Ishikawa (cell line): ENCODE measurements at regions not wholly inside any gene's neighbourhood (a gene's known extent, or its start where the extent isn't known, plus 50 kb on each side); places are given as distances from the start of the nearest gene placed in this dataset.

ENCODE experiments used
- CEBPB ChIP-seq: IDR thresholded peaks from 2 replicates; pipeline ENCODE4 v1.6.1; 2012
- CREB1 ChIP-seq: IDR thresholded peaks from 2 replicates; pipeline ENCODE4 v1.6.1; 2012; ENCODE audit warnings: low read depth
- EGR1 ChIP-seq: IDR thresholded peaks from 2 replicates; pipeline ENCODE4 v1.6.1; 2012
- EP300 ChIP-seq: IDR thresholded peaks from 2 replicates; pipeline ENCODE4 v1.6.1; 2012; ENCODE audit warnings: borderline replicate concordance
- FOXM1 ChIP-seq: IDR thresholded peaks from 2 replicates; pipeline ENCODE4 v1.6.1; 2012; ENCODE audit warnings: low read depth, borderline replicate concordance
- NFIC ChIP-seq: IDR thresholded peaks from 2 replicates; pipeline ENCODE4 v1.6.1; 2012
- RAD21 ChIP-seq: IDR thresholded peaks from 2 replicates; pipeline ENCODE4 v1.6.1; 2012; ENCODE audit warnings: low read depth
- TAF1 ChIP-seq: IDR thresholded peaks from 2 replicates; pipeline ENCODE4 v1.6.1; 2012; ENCODE audit warnings: low read depth, mild to moderate bottlenecking
- TCF12 ChIP-seq: IDR thresholded peaks from 2 replicates; pipeline ENCODE4 v1.6.1; 2012; ENCODE audit warnings: low read depth
- TEAD4 ChIP-seq: IDR thresholded peaks from 2 replicates; pipeline ENCODE4 v1.6.1; 2012
- USF1 ChIP-seq: IDR thresholded peaks from 2 replicates; pipeline ENCODE4 v1.6.1; 2012
- YY1 ChIP-seq: IDR thresholded peaks from 2 replicates; pipeline ENCODE4 v1.6.1; 2012; ENCODE audit warnings: low read depth
- ZBTB7A ChIP-seq: IDR thresholded peaks from 2 replicates; pipeline ENCODE4 v1.6.1; 2012; ENCODE audit warnings: low read depth
- TF ChIP-seq, protein P1 (sequence below): IDR thresholded peaks from 2 replicates; pipeline ENCODE4 v1.6.1; 2012; ENCODE audit warnings: low read depth, mild to moderate bottlenecking
- TF ChIP-seq, protein P2 (sequence below): IDR thresholded peaks from 2 replicates; pipeline ENCODE4 v1.6.1; 2012

DNA sequence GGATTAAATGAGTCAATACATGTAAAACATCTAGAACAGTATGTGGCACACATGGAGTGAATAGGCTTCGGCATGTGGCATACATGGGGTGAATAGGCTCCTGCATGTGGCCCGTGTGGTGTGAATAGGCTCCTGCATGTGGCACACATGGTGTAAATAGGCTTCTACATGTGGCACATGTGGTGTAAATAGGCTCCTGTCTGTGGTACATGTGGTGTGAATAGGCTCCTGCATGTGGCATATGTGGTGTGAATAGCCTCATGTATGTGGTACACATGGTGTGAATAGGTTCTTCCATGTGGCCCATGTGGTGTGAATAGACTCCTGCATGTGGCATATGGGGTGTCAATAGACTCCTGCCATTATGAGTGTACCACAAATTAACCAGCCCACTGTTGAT lies 219.1 kb upstream of the KIRREL3 start:
- no peak for TF ChIP-seq FOXM1
- no peak for TF ChIP-seq ZBTB7A
- TF ChIP-seq TEAD4, result no peak
- TF ChIP-seq NFIC, result no peak

- TF ChIP-seq ZBTB7A (no peak), TAF1 (no peak), USF1 (no peak), RAD21 (no peak), EGR1 (no peak), NFIC (no peak), YY1 (no peak), FOXM1 (no peak), TEAD4 (no peak), TCF12 (no peak), CEBPB (no peak), CREB1 (no peak), EP300 (no peak)
- TF ChIP-seq, protein P1, sequence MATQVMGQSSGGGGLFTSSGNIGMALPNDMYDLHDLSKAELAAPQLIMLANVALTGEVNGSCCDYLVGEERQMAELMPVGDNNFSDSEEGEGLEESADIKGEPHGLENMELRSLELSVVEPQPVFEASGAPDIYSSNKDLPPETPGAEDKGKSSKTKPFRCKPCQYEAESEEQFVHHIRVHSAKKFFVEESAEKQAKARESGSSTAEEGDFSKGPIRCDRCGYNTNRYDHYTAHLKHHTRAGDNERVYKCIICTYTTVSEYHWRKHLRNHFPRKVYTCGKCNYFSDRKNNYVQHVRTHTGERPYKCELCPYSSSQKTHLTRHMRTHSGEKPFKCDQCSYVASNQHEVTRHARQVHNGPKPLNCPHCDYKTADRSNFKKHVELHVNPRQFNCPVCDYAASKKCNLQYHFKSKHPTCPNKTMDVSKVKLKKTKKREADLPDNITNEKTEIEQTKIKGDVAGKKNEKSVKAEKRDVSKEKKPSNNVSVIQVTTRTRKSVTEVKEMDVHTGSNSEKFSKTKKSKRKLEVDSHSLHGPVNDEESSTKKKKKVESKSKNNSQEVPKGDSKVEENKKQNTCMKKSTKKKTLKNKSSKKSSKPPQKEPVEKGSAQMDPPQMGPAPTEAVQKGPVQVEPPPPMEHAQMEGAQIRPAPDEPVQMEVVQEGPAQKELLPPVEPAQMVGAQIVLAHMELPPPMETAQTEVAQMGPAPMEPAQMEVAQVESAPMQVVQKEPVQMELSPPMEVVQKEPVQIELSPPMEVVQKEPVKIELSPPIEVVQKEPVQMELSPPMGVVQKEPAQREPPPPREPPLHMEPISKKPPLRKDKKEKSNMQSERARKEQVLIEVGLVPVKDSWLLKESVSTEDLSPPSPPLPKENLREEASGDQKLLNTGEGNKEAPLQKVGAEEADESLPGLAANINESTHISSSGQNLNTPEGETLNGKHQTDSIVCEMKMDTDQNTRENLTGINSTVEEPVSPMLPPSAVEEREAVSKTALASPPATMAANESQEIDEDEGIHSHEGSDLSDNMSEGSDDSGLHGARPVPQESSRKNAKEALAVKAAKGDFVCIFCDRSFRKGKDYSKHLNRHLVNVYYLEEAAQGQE, result no peak
- TF ChIP-seq, protein P2, sequence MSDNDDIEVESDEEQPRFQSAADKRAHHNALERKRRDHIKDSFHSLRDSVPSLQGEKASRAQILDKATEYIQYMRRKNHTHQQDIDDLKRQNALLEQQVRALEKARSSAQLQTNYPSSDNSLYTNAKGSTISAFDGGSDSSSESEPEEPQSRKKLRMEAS, result no peak
Measured at GRCh38 chr11:127218275-127218608, 217.7 kb upstream of the KIRREL3 start.

DNA sequence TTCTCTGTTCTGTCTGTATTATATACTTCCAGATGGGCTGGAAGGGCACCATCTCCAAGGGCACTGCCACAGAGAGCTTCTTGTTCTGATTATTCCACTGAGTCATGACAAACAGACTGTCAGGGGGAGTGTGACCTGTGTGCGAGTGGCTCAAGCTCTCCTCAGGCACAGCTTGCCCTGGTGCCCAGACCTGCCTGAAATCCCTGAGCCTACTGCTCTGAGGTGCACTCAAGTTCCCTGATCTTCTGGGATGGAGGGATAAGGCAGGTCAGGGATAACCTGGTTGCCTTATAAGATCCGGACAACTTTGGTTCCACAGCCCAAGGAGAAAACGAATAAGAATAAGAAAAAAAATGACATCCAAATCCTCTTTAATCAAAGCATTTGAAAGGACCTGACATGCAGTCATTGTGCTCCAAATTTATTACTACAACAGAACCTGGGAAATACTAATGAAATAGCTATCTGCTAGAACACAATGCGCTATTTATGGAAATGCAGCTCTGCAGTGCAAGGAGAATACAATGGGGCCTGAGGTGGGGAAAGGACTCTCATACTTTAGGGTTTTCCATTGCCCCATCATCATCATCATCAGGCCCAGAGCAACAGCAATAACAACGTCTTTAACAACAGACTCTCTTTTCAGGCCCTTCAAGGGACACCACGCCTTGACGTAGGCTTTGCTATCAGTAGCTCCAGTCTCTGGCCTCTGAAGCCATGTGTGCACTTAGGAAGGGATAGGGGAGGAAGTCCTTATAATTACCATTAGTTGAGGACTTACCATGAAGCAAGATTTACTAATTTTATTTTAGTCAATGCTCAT lies 217.1 kb upstream of the KIRREL3 start:
- no peak for TF ChIP-seq TAF1
- TF ChIP-seq TEAD4, result no peak
- TF ChIP-seq, protein P2, result no peak
- TF ChIP-seq EP300, result no peak
- no peak for TF ChIP-seq NFIC
- no peak for TF ChIP-seq TCF12
- TF ChIP-seq RAD21, result no peak
- TF ChIP-seq EGR1, result no peak
- TF ChIP-seq CREB1, result no peak

GRCh38 chr11:127205688-127206217 lies 205.2 kb upstream of the KIRREL3 start:
- TF ChIP-seq TEAD4 (no peak), YY1 (no peak), TCF12 (no peak), RAD21 (no peak), FOXM1 (no peak), TAF1 (no peak), NFIC (no peak), ZBTB7A (no peak), EGR1 (no peak), CEBPB (no peak), CREB1 (no peak), USF1 (no peak), EP300 (no peak)
- TF ChIP-seq, protein P1, result no peak
- TF ChIP-seq, protein P2, result no peak

DNA sequence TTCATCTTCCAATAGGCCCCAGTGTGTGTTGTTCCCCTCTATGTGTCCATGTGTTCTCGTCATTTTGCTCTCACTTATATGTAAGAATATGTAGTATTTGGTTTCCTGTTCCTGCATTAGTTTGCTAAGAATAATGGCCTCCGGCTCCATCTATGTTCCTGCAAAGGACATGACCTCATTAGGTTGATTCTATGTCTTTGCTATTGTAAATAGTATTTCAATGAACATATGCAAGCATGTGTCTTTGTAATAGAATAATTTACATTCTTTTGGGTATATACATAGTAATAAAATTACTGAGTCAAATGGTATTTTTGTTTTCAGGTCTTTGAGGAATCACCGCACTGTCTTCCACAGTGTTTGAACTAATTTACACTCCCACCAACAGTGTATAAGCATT lies 202.9 kb upstream of the KIRREL3 start:
- TF ChIP-seq EGR1 (no peak), NFIC (no peak), RAD21 (no peak), TAF1 (no peak), TCF12 (no peak), EP300 (no peak), ZBTB7A (no peak), FOXM1 (no peak), USF1 (no peak), YY1 (no peak), CREB1 (no peak), TEAD4 (no peak), CEBPB (no peak)
- TF ChIP-seq, protein P2, result no peak
